ENCODE measurements at regions not wholly inside any gene's neighbourhood (a gene's known extent, or its start where the extent isn't known, plus 50 kb on each side); places are given as distances from the start of the nearest gene placed in this dataset.

GRCh38 chr5:36526537-36526936, 79.9 kb upstream of the SLC1A3 start:
- H2AFZ ChIP-seq (ENCODE audit: low read length, unreplicated experiment): no peak overlapping the region
- no peak overlapping the region for H3K4me3 ChIP-seq (ENCODE audit: low read depth, low read length)

GRCh38 chr5:36528588-36528987, 77.8 kb upstream of the SLC1A3 start:
- Histone ChIP-seq H3K36me3 (ENCODE audit: insufficient read depth, low read length) (no peaks in the 10 kb centered on the region), H3K4me3 (ENCODE audit: low read depth, low read length) (no peak overlapping the region), H3K4me1 (ENCODE audit: control insufficient read depth, insufficient read depth, low read length, unreplicated experiment) (no peaks in the 10 kb centered on the region), H3K27me3 (ENCODE audit: insufficient read depth, low read length) (peaks cover 15% of the 10 kb centered on the region; the same call in 1 of the 2 replicates), H3K27ac (ENCODE audit: low read depth, low read length) (no peak overlapping the region), H2AFZ (ENCODE audit: low read length, unreplicated experiment) (no peak overlapping the region), H3K79me2 (ENCODE audit: control insufficient read depth, insufficient read depth, low read length, unreplicated experiment) (no peaks in the 10 kb centered on the region)

More at GRCh38 chr5:36526537-36526936, 79.9 kb upstream of the SLC1A3 start:
- Histone ChIP-seq H3K36me3 (ENCODE audit: insufficient read depth, low read length) (no peaks in the 10 kb centered on the region), H3K27ac (ENCODE audit: low read depth, low read length) (no peak overlapping the region), H3K27me3 (ENCODE audit: insufficient read depth, low read length) (peaks cover 13% of the 10 kb centered on the region; the same call in 1 of the 2 replicates), H3K4me1 (ENCODE audit: control insufficient read depth, insufficient read depth, low read length, unreplicated experiment) (no peaks in the 10 kb centered on the region), H3K79me2 (ENCODE audit: control insufficient read depth, insufficient read depth, low read length, unreplicated experiment) (no peaks in the 10 kb centered on the region)

- Histone ChIP-seq H2AFZ (ENCODE audit: low read length, unreplicated experiment) (no peak overlapping the region), H3K4me3 (ENCODE audit: low read depth, low read length) (no peak overlapping the region), H3K79me2 (ENCODE audit: control insufficient read depth, insufficient read depth, low read length, unreplicated experiment) (no peaks in the 10 kb centered on the region)
Measured at GRCh38 chr5:36529142-36529541, 77.3 kb upstream of the SLC1A3 start.

GRCh38 chr5:36530215-36530614, 76.2 kb upstream of the SLC1A3 start:
- no peak overlapping the region for H2AFZ ChIP-seq (ENCODE audit: low read length, unreplicated experiment)
- H3K27me3 ChIP-seq (ENCODE audit: insufficient read depth, low read length): peaks cover 15% of the 10 kb centered on the region; the same call in 1 of the 2 replicates
- no peak overlapping the region for H3K27ac ChIP-seq (ENCODE audit: low read depth, low read length)
- no peaks in the 10 kb centered on the region for H3K79me2 ChIP-seq (ENCODE audit: control insufficient read depth, insufficient read depth, low read length, unreplicated experiment)
- H3K36me3 ChIP-seq (ENCODE audit: insufficient read depth, low read length): no peaks in the 10 kb centered on the region
- no peaks in the 10 kb centered on the region for H3K4me1 ChIP-seq (ENCODE audit: control insufficient read depth, insufficient read depth, low read length, unreplicated experiment)
- H3K4me3 ChIP-seq (ENCODE audit: low read depth, low read length): no peak overlapping the region

More at GRCh38 chr5:36529142-36529541, 77.3 kb upstream of the SLC1A3 start:
- Histone ChIP-seq H3K27ac (ENCODE audit: low read depth, low read length) (no peak overlapping the region), H3K4me1 (ENCODE audit: control insufficient read depth, insufficient read depth, low read length, unreplicated experiment) (no peaks in the 10 kb centered on the region), H3K27me3 (ENCODE audit: insufficient read depth, low read length) (peaks cover 15% of the 10 kb centered on the region; the same call in 1 of the 2 replicates), H3K36me3 (ENCODE audit: insufficient read depth, low read length) (no peaks in the 10 kb centered on the region)

GRCh38 chr5:36531401-36531800, 75.0 kb upstream of the SLC1A3 start:
- Histone ChIP-seq H3K4me1 (ENCODE audit: control insufficient read depth, insufficient read depth, low read length, unreplicated experiment) (no peaks in the 10 kb centered on the region), H3K4me3 (ENCODE audit: low read depth, low read length) (no peak overlapping the region), H3K36me3 (ENCODE audit: insufficient read depth, low read length) (no peaks in the 10 kb centered on the region), H2AFZ (ENCODE audit: low read length, unreplicated experiment) (no peak overlapping the region), H3K27me3 (ENCODE audit: insufficient read depth, low read length) (peaks cover 15% of the 10 kb centered on the region; the same call in 1 of the 2 replicates), H3K27ac (ENCODE audit: low read depth, low read length) (no peak overlapping the region), H3K79me2 (ENCODE audit: control insufficient read depth, insufficient read depth, low read length, unreplicated experiment) (no peaks in the 10 kb centered on the region)

GRCh38 chr5:36535378-36535777, 71.0 kb upstream of the SLC1A3 start:
- Histone ChIP-seq H3K4me3 (ENCODE audit: low read depth, low read length) (no peak overlapping the region), H3K36me3 (ENCODE audit: insufficient read depth, low read length) (no peaks in the 10 kb centered on the region), H3K4me1 (ENCODE audit: control insufficient read depth, insufficient read depth, low read length, unreplicated experiment) (no peaks in the 10 kb centered on the region), H3K27me3 (ENCODE audit: insufficient read depth, low read length) (peaks cover 12% of the 10 kb centered on the region; the same call in 1 of the 2 replicates), H3K79me2 (ENCODE audit: control insufficient read depth, insufficient read depth, low read length, unreplicated experiment) (no peaks in the 10 kb centered on the region), H2AFZ (ENCODE audit: low read length, unreplicated experiment) (no peak overlapping the region), H3K27ac (ENCODE audit: low read depth, low read length) (no peak overlapping the region)

- H3K79me2 ChIP-seq (ENCODE audit: control insufficient read depth, insufficient read depth, low read length, unreplicated experiment): no peaks in the 10 kb centered on the region
- no peak overlapping the region for H2AFZ ChIP-seq (ENCODE audit: low read length, unreplicated experiment)
- no peaks in the 10 kb centered on the region for H3K4me1 ChIP-seq (ENCODE audit: control insufficient read depth, insufficient read depth, low read length, unreplicated experiment)
Measured at GRCh38 chr5:36535859-36536615, 70.4 kb upstream of the SLC1A3 start.

GRCh38 chr5:36536616-36537005, 69.8 kb upstream of the SLC1A3 start:
- Histone ChIP-seq H3K27ac (ENCODE audit: low read depth, low read length) (no peak overlapping the region), H3K36me3 (ENCODE audit: insufficient read depth, low read length) (no peaks in the 10 kb centered on the region), H2AFZ (ENCODE audit: low read length, unreplicated experiment) (no peak overlapping the region), H3K79me2 (ENCODE audit: control insufficient read depth, insufficient read depth, low read length, unreplicated experiment) (no peaks in the 10 kb centered on the region), H3K4me3 (ENCODE audit: low read depth, low read length) (no peak overlapping the region), H3K4me1 (ENCODE audit: control insufficient read depth, insufficient read depth, low read length, unreplicated experiment) (no peaks in the 10 kb centered on the region), H3K27me3 (ENCODE audit: insufficient read depth, low read length) (peaks cover under 1% of the 10 kb centered on the region; the same call in 1 of the 2 replicates)

More at GRCh38 chr5:36535859-36536615, 70.4 kb upstream of the SLC1A3 start:
- Histone ChIP-seq H3K4me3 (ENCODE audit: low read depth, low read length) (no peak overlapping the region), H3K36me3 (ENCODE audit: insufficient read depth, low read length) (no peaks in the 10 kb centered on the region), H3K27me3 (ENCODE audit: insufficient read depth, low read length) (peaks cover 5% of the 10 kb centered on the region; the same call in 1 of the 2 replicates), H3K27ac (ENCODE audit: low read depth, low read length) (no peak overlapping the region)

- H3K79me2 ChIP-seq (ENCODE audit: control insufficient read depth, insufficient read depth, low read length, unreplicated experiment): no peaks in the 10 kb centered on the region
- no peak overlapping the region for H2AFZ ChIP-seq (ENCODE audit: low read length, unreplicated experiment)
- no peaks in the 10 kb centered on the region for H3K36me3 ChIP-seq (ENCODE audit: insufficient read depth, low read length)
- H3K27me3 ChIP-seq (ENCODE audit: insufficient read depth, low read length): no peaks in the 10 kb centered on the region
- no peak overlapping the region for H3K4me3 ChIP-seq (ENCODE audit: low read depth, low read length)
- H3K4me1 ChIP-seq (ENCODE audit: control insufficient read depth, insufficient read depth, low read length, unreplicated experiment): no peaks in the 10 kb centered on the region
- no peak overlapping the region for H3K27ac ChIP-seq (ENCODE audit: low read depth, low read length)
Measured at GRCh38 chr5:36537724-36538123, 68.7 kb upstream of the SLC1A3 start.

GRCh38 chr5:36552651-36553393, 53.6 kb upstream of the SLC1A3 start:
- Histone ChIP-seq H3K27ac (ENCODE audit: low read depth, low read length) (no peak overlapping the region), H3K27me3 (ENCODE audit: insufficient read depth, low read length) (no peaks in the 10 kb centered on the region), H3K4me1 (ENCODE audit: control insufficient read depth, insufficient read depth, low read length, unreplicated experiment) (no peaks in the 10 kb centered on the region), H3K36me3 (ENCODE audit: insufficient read depth, low read length) (no peaks in the 10 kb centered on the region), H3K79me2 (ENCODE audit: control insufficient read depth, insufficient read depth, low read length, unreplicated experiment) (no peaks in the 10 kb centered on the region), H2AFZ (ENCODE audit: low read length, unreplicated experiment) (no peak overlapping the region), H3K4me3 (ENCODE audit: low read depth, low read length) (no peak overlapping the region)

Data from ACC112 (cell line).